GM23248 (cell line): ENCODE measurements at regions not wholly inside any gene's neighbourhood (a gene's known extent, or its start where the extent isn't known, plus 50 kb on each side); places are given as distances from the start of the nearest gene placed in this dataset.

Experiments used
- EZH2 ChIP-seq: fragments of 200-600 bp; sonication (generic); IDR thresholded peaks from 2 replicates; pipeline ENCODE4 v1.6.1; 2018; ENCODE audit warnings: antibody characterized with exemption, mild to moderate bottlenecking; ENCODE audit not compliant: insufficient read depth, poor library complexity, severe bottlenecking
- EZH2phosphoT487 ChIP-seq: fragments of 200-600 bp; sonication (generic); IDR thresholded peaks from 2 replicates; pipeline ENCODE4 v1.6.1; 2018; ENCODE audit warnings: antibody characterized with exemption, moderate library complexity, mild to moderate bottlenecking, low read depth; ENCODE audit not compliant: insufficient read depth

DNA sequence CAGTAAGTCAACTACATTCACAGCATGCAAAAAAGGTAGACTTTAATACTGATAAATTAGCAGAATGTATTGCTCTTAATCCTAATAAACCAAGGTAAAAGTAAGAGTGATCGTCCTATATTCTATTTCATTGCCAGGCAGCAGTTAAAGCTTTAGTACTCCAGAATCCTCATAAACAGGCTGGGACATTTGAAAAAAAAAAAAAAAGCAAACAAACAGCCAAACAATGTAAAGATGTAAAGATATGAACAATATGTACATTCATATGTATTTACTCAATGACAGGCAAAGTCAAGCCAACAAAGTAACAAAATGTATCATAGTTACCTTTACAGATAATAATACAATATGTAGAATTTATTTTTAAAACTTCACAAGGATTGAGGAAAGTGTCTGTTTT, 383.6 kb downstream of the COL11A1 start:
- TF ChIP-seq EZH2 (no peak), EZH2phosphoT487 (no peak)
